GM10266 (cell line): ENCODE measurements at regions not wholly inside any gene's neighbourhood (a gene's known extent, or its start where the extent isn't known, plus 50 kb on each side); places are given as distances from the start of the nearest gene placed in this dataset.

ENCODE experiments used
- DNase-seq: peaks from one replicate; pipeline ENCODE4 v3.0.0; 2012; ENCODE audit errors: extremely low spot score
- CTCF ChIP-seq: IDR thresholded peaks from 2 replicates; pipeline ENCODE4 v1.5.1; 2012; ENCODE audit warnings: mild to moderate bottlenecking, low read depth; ENCODE audit not compliant: control insufficient read depth, insufficient read depth; ENCODE audit errors: missing control alignments

GRCh38 chr6:167537816-167538215 is 212.9 kb downstream of the TTLL2 start:
- no peak for TF ChIP-seq CTCF
- no peak for DNase-seq

GRCh38 chr6:167538746-167539145 is 213.9 kb downstream of the TTLL2 start:
- no peak for TF ChIP-seq CTCF
- no peak for DNase-seq

- TF ChIP-seq CTCF, result no peak
- DNase-seq, result no peak
Observed at GRCh38 chr6:167540796-167541195, 215.9 kb downstream of the TTLL2 start.

GRCh38 chr6:167541544-167541943 is 216.7 kb downstream of the TTLL2 start:
- TF ChIP-seq CTCF, result no peak
- DNase-seq, result no peak

GRCh38 chr6:167543602-167544497 is 219.0 kb downstream of the TTLL2 start:
- no peak for TF ChIP-seq CTCF
- DNase-seq, result no peak

GRCh38 chr6:167546611-167547327 is 221.9 kb downstream of the TTLL2 start:
- no peak for TF ChIP-seq CTCF
- no peak for DNase-seq

GRCh38 chr6:167547328-167547692 is 222.4 kb downstream of the TTLL2 start:
- TF ChIP-seq CTCF, result no peak
- no peak for DNase-seq
